ENCODE measurements at regions not wholly inside any gene's neighbourhood (a gene's known extent, or its start where the extent isn't known, plus 50 kb on each side); places are given as distances from the start of the nearest gene placed in this dataset.

DNA sequence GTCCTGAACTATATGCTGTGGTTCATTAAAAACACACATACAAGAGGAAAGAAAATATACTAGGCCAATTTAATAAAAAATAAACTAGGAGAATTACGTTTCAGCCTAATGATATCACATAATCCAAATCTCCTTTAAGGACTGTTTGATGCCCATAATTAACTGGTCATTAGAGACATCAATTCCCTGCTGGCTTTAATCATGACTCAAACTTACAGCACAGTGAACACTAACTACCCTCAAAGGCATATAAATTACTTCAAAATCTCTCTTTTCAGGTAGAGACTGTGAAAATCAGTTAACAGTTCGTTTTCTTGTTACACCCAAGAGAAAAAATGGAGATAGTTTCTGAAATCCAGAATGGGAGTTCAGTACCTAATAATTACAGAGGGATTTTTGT lies 567.4 kb downstream of the CBLN2 start:
- WGBS, 2 donors = 40 to 44% methylated on average over 2 of the region's 2 CpGs

GRCh38 chr18:71966791-71967190 lies 577.4 kb downstream of the CBLN2 start:
- H3K27me3 ChIP-seq = no peaks in the 10 kb centered on the region
- H3K4me3 ChIP-seq = no peak overlapping the region
- no peaks in the 10 kb centered on the region for H3K4me1 ChIP-seq
- TF ChIP-seq CTCF (IDR thresholded peaks at IDR 0.05) = no peak
- no peak for TF ChIP-seq POLR2A (IDR thresholded peaks at IDR 0.05)
- no peak for TF ChIP-seq EP300 (IDR thresholded peaks at IDR 0.05)
- no peak overlapping the region for H3K27ac ChIP-seq
- no peaks in the 10 kb centered on the region for H3K36me3 ChIP-seq
- H3K9me3 ChIP-seq = peaks cover 0 to 26% (median 0%) of the 10 kb centered on the region in 4 donors
- DNase-seq (ENCODE audit: low spot score in 2 of 2) = no peak

More for the DNA sequence above, 567.4 kb downstream of the CBLN2 start:
- Histone ChIP-seq H3K4me3 (no peak overlapping the region), H3K36me3 (no peaks in the 10 kb centered on the region), H3K9me3 (no peaks in the 10 kb centered on the region), H3K27ac (no peak overlapping the region), H3K4me1 (no peaks in the 10 kb centered on the region), H3K27me3 (no peaks in the 10 kb centered on the region)
- no peak for DNase-seq (ENCODE audit: low spot score in 2 of 2)
- TF ChIP-seq CTCF (IDR thresholded peaks at IDR 0.05) (no peak), POLR2A (IDR thresholded peaks at IDR 0.05) (no peak), EP300 (IDR thresholded peaks at IDR 0.05) (no peak)

DNA sequence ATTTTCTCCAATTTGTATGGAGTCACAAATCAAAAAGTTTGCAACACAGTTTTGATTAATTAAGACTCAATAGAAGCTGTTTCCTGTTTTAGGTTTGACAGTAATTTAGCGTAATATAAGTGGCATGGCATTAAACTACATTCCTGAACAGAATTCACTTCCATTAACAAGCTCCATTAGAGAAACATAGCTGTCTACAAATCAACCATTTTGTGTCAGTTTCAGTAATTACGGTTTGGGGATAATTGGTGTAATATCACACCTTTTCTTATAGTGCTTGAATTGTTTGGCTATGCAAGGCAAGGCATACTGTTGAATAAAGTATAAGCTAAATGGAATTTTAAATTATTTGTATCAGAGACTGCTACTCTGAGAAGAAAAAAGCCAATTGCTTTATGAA lies 585.5 kb downstream of the CBLN2 start:
- Histone ChIP-seq H3K27me3 (no peaks in the 10 kb centered on the region), H3K4me3 (no peak overlapping the region), H3K9me3 (no peaks in the 10 kb centered on the region), H3K4me1 (no peaks in the 10 kb centered on the region), H3K27ac (no peak overlapping the region), H3K36me3 (no peaks in the 10 kb centered on the region)
- no peak for DNase-seq (ENCODE audit: low spot score in 2 of 2)
- WGBS, 2 donors = 58 to 73% methylated on average over 2 of the region's 2 CpGs
- TF ChIP-seq POLR2A (IDR thresholded peaks at IDR 0.05) (no peak), EP300 (IDR thresholded peaks at IDR 0.05) (no peak), CTCF (IDR thresholded peaks at IDR 0.05) (no peak)

DNA sequence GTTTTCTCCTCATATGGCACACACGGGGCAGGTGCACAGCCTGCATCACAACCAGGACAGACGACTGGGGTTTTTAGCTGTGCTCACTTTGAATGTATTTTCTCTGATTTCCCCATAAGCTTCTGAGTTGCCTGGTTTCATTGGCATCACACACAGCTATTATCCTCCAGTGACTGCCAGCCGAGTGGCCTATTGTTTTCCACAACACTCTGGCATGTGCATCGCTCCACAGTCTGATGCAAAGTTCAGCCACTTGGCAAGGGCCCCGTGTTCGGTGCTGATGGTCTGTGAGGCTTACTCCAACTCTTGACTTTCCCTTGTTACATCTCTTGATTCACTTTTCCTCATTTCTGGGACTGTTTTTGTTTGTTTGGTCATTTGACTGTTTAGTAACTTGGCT lies 593.1 kb downstream of the CBLN2 start:
- no peak for TF ChIP-seq CTCF (IDR thresholded peaks at IDR 0.05)
- no peak for TF ChIP-seq POLR2A (IDR thresholded peaks at IDR 0.05)
- TF ChIP-seq EP300 (IDR thresholded peaks at IDR 0.05) = no peak
- no peaks in the 10 kb centered on the region for H3K4me1 ChIP-seq
- no peaks in the 10 kb centered on the region for H3K9me3 ChIP-seq
- no peak for DNase-seq (ENCODE audit: low spot score in 2 of 2)
- WGBS, 2 donors = 41 to 52% methylated on average over 6 of the region's 6 CpGs
- H3K36me3 ChIP-seq = no peaks in the 10 kb centered on the region
- no peak overlapping the region for H3K27ac ChIP-seq
- H3K27me3 ChIP-seq = no peaks in the 10 kb centered on the region
- no peak overlapping the region for H3K4me3 ChIP-seq

DNA sequence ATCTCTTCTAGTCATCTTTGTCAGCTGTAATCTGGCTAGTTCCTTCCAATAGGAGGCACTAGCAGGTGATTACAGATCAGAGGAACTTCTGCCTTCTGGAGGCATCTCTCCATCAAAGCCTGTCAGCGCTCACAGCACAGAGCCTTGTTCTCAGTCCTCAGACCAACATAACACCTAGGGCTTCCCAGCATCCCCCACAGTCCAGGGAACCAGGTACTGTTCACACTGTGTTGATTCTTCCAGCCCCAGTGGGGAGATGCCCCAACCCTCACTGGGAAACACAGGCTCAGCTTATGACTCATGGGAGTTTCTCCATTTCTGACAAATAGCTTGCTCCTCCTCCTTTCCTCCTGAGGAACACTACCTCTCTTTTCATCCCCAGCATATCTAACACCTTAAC lies 601.7 kb downstream of the CBLN2 start:
- 64 to 84% methylated on average over 1 of the region's 1 CpG for WGBS, 2 donors
- Histone ChIP-seq H3K27ac (no peak overlapping the region), H3K27me3 (no peaks in the 10 kb centered on the region), H3K9me3 (no peaks in the 10 kb centered on the region), H3K4me3 (no peak overlapping the region), H3K4me1 (no peaks in the 10 kb centered on the region), H3K36me3 (no peaks in the 10 kb centered on the region)
- DNase-seq (ENCODE audit: low spot score in 2 of 2) = no peak
- TF ChIP-seq CTCF (IDR thresholded peaks at IDR 0.05) = no peak
- TF ChIP-seq EP300 (IDR thresholded peaks at IDR 0.05) = no peak
- TF ChIP-seq POLR2A (IDR thresholded peaks at IDR 0.05) = no peak

Data from tibial nerve (tissue), 4 donors.